ENCODE measurements at regions not wholly inside any gene's neighbourhood (a gene's known extent, or its start where the extent isn't known, plus 50 kb on each side); places are given as distances from the start of the nearest gene placed in this dataset.

DNA sequence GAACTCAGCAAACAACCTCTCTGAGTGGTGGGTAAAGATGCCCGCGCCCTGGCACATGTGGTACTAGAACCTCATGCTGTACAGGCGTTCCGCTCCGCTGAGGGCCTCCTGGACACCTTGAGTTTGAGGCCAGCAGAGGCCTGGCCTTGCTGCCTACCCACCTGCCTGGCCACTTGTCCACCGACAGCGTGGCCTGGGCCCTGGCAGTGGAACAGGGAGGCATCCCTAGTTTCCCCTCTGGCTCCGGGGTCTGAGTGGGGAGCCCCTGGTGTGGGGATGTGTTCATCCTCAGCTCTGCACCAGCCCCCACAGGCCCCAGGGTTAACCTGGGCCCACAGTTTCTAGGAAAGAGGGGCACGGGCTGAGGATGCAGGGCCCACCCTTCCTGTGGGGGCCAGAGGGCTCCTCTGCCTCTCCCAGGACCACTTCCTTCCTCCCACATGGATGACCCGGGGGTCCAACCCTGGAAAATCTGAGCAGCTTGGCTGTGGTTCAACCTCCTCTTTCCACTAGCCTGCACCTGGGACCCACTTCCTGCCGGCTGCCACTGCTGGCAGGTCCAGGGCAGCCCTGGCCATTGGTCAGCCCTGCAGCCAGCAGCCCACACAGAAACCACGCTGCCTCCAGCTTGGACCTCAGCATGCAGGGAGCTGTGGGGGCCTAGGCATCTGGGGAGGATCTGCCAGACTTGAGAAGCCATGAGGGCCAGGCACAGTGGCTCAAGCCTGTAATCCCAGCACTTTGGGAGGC, 53.3 kb upstream of the COL18A1 start:
- TF ChIP-seq, protein P1, sequence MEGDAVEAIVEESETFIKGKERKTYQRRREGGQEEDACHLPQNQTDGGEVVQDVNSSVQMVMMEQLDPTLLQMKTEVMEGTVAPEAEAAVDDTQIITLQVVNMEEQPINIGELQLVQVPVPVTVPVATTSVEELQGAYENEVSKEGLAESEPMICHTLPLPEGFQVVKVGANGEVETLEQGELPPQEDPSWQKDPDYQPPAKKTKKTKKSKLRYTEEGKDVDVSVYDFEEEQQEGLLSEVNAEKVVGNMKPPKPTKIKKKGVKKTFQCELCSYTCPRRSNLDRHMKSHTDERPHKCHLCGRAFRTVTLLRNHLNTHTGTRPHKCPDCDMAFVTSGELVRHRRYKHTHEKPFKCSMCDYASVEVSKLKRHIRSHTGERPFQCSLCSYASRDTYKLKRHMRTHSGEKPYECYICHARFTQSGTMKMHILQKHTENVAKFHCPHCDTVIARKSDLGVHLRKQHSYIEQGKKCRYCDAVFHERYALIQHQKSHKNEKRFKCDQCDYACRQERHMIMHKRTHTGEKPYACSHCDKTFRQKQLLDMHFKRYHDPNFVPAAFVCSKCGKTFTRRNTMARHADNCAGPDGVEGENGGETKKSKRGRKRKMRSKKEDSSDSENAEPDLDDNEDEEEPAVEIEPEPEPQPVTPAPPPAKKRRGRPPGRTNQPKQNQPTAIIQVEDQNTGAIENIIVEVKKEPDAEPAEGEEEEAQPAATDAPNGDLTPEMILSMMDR (conservative IDR thresholded peaks at IDR 0.05; ENCODE audit: low read length) = no peak
- H3K4me3 ChIP-seq (ENCODE audit: low read length) = no peak overlapping the region
- DNase-seq (ENCODE audit: low read depth) = no peak

DNA sequence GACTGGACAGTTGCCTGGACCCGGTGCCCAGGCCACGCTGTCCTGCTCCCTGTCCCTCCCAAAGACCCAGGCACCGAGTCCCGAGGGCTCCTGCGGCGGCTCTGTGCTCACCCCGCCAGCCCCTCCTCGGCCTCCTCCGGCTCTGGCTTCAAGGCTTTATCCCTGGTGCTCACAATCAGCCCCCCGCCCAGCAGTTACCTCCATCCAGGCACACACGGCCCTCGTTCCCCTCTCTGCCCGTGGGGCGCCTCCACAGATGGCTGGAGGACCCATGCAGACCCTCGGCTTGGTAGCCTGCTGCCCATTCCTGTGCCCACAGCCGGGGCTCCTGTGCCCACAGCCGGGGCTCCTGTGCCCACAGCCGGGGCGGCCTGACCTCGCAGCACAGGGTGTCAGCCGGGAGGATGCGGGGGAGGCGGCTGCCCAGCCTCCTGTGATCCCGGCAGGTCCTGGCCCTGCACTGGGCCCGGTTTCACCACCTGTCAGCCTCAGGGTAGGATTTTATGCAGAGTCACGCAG, 52.3 kb upstream of the COL18A1 start:
- H3K4me3 ChIP-seq (ENCODE audit: low read length) = no peak overlapping the region
- DNase-seq (ENCODE audit: low read depth) = no peak
- TF ChIP-seq, protein P1 (conservative IDR thresholded peaks at IDR 0.05; ENCODE audit: low read length) = no peak

DNA sequence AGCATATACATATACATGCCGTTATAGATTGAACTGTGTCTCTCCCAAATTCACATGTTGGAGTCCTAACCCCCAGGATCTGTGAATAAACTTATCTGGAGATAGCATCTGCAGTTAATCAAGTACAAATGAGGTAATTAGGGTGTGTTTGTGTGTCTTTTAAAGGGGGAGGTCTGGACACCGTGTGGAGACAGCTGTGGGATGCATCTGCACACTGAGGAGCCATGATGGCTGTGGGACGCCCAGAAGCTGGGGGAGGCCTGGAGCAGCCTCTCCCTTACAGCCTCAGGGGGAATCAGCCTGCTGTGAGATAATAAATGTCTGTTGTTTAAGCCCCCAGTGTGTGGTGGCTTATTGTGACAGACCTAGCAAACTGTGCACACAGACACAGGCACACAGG, 51.8 kb upstream of the COL18A1 start:
- TF ChIP-seq, protein P1 (conservative IDR thresholded peaks at IDR 0.05; ENCODE audit: low read length) = no peak
- no peak overlapping the region for H3K4me3 ChIP-seq (ENCODE audit: low read length)
- peak; percentile 25 for DNase-seq (ENCODE audit: low read depth)

DNA sequence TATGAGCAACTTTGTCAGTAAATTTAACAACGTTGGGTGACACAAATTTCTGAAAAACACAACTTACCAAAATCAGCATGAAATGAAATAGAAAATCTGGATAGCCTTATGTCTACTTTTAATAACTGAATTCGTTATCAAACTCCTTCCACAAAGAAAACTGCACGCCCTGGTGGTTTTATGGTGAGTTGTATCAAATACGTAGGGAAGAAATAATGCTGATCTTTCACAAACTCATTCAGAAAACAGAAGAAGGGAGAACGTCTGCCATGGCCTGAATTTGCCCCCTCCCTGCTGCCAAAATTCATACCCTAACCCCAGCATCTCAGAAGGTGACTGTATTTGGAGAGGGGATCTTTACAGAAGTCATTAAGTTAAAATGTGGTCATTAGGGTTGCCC, 50.0 kb upstream of the COL18A1 start:
- no peak overlapping the region for H3K4me3 ChIP-seq (ENCODE audit: low read length)
- TF ChIP-seq, protein P1 (conservative IDR thresholded peaks at IDR 0.05; ENCODE audit: low read length) = no peak
- DNase-seq (ENCODE audit: low read depth) = no peak

Measured in AG10803 (cell line).